A673 (cell line): ENCODE measurements at regions not wholly inside any gene's neighbourhood (a gene's known extent, or its start where the extent isn't known, plus 50 kb on each side); places are given as distances from the start of the nearest gene placed in this dataset.

ENCODE experiments used
- CTCF ChIP-seq: fragments of 300-800, 200-600 bp; sonication (generic); conservative IDR thresholded peaks from 2 replicates; pipeline ENCODE4 v1.5.1; 2017; ENCODE audit warnings: low read depth, mild to moderate bottlenecking, antibody characterized with exemption, low read length, moderate library complexity, mixed read lengths
- EZH2 ChIP-seq: fragments of 200-600 bp; sonication (generic); IDR thresholded peaks from 2 replicates; pipeline ENCODE4 v1.6.1; 2017; ENCODE audit warnings: borderline replicate concordance, low read depth, mild to moderate bottlenecking, mixed read lengths, antibody characterized with exemption, low read length; ENCODE audit not compliant: poor library complexity, severe bottlenecking

GRCh38 chr5:18397371-18397770 lies 763.1 kb downstream of the TAF11L14 start:
- TF ChIP-seq CTCF = no peak
- no peak for TF ChIP-seq EZH2
